ENCODE measurements at regions not wholly inside any gene's neighbourhood (a gene's known extent, or its start where the extent isn't known, plus 50 kb on each side); places are given as distances from the start of the nearest gene placed in this dataset.

DNA sequence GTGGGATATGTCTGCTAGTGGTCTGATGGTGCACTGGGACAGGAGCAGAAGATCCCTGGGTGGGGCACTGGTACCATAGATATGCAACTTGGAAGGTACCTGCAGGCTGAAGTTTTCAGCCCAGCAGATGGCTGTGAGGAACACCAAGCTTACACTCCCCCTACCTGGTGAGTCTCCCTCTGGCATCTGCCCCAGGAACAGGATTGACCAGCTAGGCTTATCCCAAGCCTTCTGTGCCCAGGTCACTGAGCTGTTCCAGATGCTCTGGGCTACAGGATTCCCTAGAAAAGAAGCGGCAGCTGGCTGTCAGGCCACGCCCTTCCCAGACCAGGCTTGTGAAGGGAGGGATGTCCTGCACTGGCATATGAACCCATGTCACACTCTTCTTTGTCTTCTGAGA lies 1130.0 kb downstream of the NAALADL2 start:
- DNase-seq (ENCODE audit: low read depth in 1 of 2, low spot score in 1 of 2), result no peak
- in situ Hi-C loops (cut with HindIII; ENCODE audit: low pct_unique_long_range_greater_than_20kb, low sequenced_read_pairs), result no loop called here
- no peak for TF ChIP-seq JUND (IDR thresholded peaks at IDR 0.05; ENCODE audit: low read depth)

DNA sequence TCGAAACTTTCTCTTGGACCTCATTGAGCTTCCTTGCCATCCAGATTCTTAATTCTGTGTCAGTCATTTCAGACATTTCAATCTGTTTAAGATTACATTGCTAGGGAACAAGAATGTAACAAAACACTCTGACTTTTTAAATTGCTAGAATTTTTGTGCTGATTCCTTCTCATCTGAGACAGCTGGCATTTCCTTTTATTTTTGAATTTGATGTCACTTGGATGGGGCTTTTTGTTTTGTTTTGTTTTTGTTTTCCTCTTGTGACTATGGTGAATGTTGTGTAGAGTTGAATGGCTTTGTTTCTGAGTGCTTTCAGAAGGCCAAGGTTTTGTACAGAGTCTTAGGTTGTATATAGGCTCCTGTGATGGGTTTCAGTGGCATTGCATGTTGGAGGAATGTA lies 1129.3 kb downstream of the NAALADL2 start:
- in situ Hi-C loops (cut with HindIII; ENCODE audit: low pct_unique_long_range_greater_than_20kb, low sequenced_read_pairs), result no loop called here
- no peak for TF ChIP-seq JUND (IDR thresholded peaks at IDR 0.05; ENCODE audit: low read depth)
- DNase-seq (ENCODE audit: low read depth in 1 of 2, low spot score in 1 of 2), result no peak

DNA sequence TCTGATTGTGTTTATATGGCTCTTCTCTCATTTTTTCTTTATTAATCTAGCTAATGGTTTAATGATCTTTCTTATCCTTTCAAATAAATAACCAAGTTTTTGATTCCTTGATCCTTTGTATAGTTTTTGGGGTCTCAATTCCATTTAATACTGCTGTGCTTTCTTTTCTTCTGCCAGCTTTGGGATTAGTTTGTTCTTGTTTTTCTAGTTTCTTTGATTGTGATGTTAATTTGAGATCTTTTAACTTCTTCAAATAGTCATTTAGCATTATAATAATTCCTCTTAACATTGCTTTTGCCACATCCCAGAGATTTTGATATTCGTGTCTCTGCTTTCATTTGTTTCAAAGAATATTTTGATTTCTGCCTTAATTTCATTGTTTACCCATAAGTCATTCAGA lies 1126.6 kb downstream of the NAALADL2 start:
- in situ Hi-C loops (cut with HindIII; ENCODE audit: low pct_unique_long_range_greater_than_20kb, low sequenced_read_pairs), result no loop called here
- TF ChIP-seq JUND (IDR thresholded peaks at IDR 0.05; ENCODE audit: low read depth), result no peak
- no peak for DNase-seq (ENCODE audit: low read depth in 1 of 2, low spot score in 1 of 2)

- in situ Hi-C loops (cut with HindIII; ENCODE audit: low pct_unique_long_range_greater_than_20kb, low sequenced_read_pairs), result no loop called here
- no peak for TF ChIP-seq JUND (IDR thresholded peaks at IDR 0.05; ENCODE audit: low read depth)
- no peak for DNase-seq (ENCODE audit: low read depth in 1 of 2, low spot score in 1 of 2)
Observed at GRCh38 chr3:175983379-175983778, 1124.2 kb downstream of the NAALADL2 start.

- in situ Hi-C loops (cut with HindIII; ENCODE audit: low pct_unique_long_range_greater_than_20kb, low sequenced_read_pairs), result no loop called here
- no peak for DNase-seq (ENCODE audit: low read depth in 1 of 2, low spot score in 1 of 2)
Observed at GRCh38 chr3:175980486-175981090, 1121.5 kb downstream of the NAALADL2 start.

DNA sequence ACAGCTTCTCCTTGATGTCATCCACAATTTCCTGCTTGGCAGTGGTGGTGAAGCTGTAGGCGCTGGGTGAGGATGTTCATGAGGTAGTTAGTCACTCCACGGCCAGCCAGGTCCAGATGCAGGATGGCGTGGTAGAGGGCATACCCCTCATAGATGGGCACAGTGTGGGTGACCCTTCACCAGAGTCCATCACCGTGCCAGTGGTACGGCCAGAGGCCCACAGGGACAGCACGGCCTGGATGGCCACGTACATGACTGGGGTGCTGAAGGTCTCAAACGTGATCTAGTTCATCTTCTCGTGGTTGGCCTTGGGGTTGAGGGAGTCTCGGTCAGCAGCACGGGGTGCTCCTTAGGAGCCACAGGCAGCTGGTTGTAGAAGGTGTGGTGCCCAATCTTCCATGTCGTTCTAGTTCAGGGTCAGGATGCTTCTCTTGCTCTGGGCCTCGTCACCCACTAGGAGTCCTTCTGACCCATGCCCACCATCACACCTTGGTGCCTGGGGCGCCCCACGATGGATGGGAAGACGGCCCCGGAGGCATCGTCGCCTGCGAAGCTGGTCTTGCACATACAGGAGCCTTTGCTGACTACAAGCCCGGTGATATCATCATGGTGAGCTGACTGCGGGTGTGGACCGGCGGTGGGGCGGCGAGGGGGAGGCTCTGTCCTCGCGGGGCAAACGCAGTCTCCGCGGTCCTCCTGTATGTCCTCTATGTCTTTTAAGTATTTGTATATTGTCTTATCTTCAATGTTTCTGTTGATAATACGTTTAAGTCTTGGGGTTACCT lies 1119.0 kb downstream of the NAALADL2 start:
- no peak for DNase-seq (ENCODE audit: low read depth in 1 of 2, low spot score in 1 of 2)
- in situ Hi-C loops (cut with HindIII; ENCODE audit: low pct_unique_long_range_greater_than_20kb, low sequenced_read_pairs), result no loop called here
- TF ChIP-seq JUND (IDR thresholded peaks at IDR 0.05; ENCODE audit: low read depth), result no peak

More at GRCh38 chr3:175980486-175981090, 1121.5 kb downstream of the NAALADL2 start:
- TF ChIP-seq JUND (IDR thresholded peaks at IDR 0.05; ENCODE audit: low read depth), result no peak

GRCh38 chr3:175969456-175969855 lies 1110.3 kb downstream of the NAALADL2 start:
- no peak for DNase-seq (ENCODE audit: low read depth in 1 of 2, low spot score in 1 of 2)
- no peak for TF ChIP-seq JUND (IDR thresholded peaks at IDR 0.05; ENCODE audit: low read depth)
- in situ Hi-C loops (cut with HindIII; ENCODE audit: low pct_unique_long_range_greater_than_20kb, low sequenced_read_pairs), result no loop called here

DNA sequence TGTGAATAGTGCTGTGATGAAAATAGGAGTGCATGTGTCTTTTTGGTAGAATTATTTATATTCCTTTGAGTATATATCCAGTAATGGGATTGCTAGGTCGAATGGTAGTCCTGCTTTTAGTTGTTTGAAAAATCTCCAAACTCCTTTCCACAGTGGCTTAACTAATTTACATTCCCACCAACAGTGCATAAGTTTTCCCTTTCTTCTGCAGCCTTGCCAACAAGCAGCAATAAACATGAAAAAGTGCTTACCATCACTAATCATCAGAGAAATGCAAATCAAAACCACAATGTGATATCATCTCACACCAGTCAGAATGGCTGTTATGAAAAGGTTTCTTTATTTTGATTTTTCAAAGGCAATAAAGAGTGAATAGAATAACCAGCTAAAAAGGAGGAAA lies 1105.9 kb downstream of the NAALADL2 start:
- no peak for DNase-seq (ENCODE audit: low read depth in 1 of 2, low spot score in 1 of 2)
- in situ Hi-C loops (cut with HindIII; ENCODE audit: low pct_unique_long_range_greater_than_20kb, low sequenced_read_pairs), result no loop called here
- no peak for TF ChIP-seq JUND (IDR thresholded peaks at IDR 0.05; ENCODE audit: low read depth)

GRCh38 chr3:175957427-175957826 lies 1098.3 kb downstream of the NAALADL2 start:
- in situ Hi-C loops (cut with HindIII; ENCODE audit: low pct_unique_long_range_greater_than_20kb, low sequenced_read_pairs), result no loop called here
- TF ChIP-seq JUND (IDR thresholded peaks at IDR 0.05; ENCODE audit: low read depth), result no peak

GRCh38 chr3:175956964-175957363 lies 1097.8 kb downstream of the NAALADL2 start:
- peak; percentile 56 to 91 for DNase-seq (ENCODE audit: low read depth in 1 of 2, low spot score in 1 of 2)
- TF ChIP-seq JUND (IDR thresholded peaks at IDR 0.05; ENCODE audit: low read depth), result 0 out of 2 replicates have a peak, but pooled peaks have one; percentile 45
- in situ Hi-C loops (cut with HindIII; ENCODE audit: low pct_unique_long_range_greater_than_20kb, low sequenced_read_pairs), result no loop called here

More at GRCh38 chr3:175957427-175957826, 1098.3 kb downstream of the NAALADL2 start:
- no peak for DNase-seq (ENCODE audit: low read depth in 1 of 2, low spot score in 1 of 2)

DNA sequence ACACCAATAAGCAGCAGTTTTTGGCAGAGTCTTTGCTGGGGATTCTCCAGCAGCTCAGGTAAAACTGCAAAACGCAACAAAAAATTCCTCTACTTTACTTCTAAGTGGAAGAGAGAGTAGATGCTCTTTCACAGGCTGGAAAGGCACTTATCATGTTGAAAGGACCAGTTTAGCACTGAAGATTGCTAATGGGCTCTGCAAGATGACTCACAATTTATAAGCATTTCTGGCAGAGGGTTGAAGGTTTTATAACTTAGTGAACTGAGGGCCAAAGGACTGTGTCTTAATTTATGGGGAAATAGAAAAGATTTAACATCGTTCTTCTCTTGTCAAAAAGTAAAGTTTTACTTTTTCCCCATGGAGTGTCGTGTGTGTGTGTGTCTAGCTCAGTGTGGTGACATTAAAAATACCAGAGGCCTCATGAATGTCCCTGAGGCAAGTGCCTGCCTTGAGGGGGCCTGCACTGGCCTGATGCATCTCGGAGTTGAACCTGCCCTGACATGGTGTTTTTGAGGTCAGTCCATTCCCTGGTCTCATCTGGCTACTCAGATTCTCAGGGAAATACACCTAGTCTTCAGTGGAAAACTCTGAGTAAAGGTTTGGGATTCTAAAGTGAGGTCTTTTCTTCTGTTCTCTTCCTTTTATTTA lies 1092.0 kb downstream of the NAALADL2 start:
- no peak for TF ChIP-seq JUND (IDR thresholded peaks at IDR 0.05; ENCODE audit: low read depth)
- in situ Hi-C loops (cut with HindIII; ENCODE audit: low pct_unique_long_range_greater_than_20kb, low sequenced_read_pairs), result no loop called here
- peak in 1 of 2 experiments; percentile 27 for DNase-seq (ENCODE audit: low read depth in 1 of 2, low spot score in 1 of 2)

- TF ChIP-seq JUND (IDR thresholded peaks at IDR 0.05; ENCODE audit: low read depth), result no peak
- no peak for DNase-seq (ENCODE audit: low read depth in 1 of 2, low spot score in 1 of 2)
- in situ Hi-C loops (cut with HindIII; ENCODE audit: low pct_unique_long_range_greater_than_20kb, low sequenced_read_pairs), result no loop called here
Observed at GRCh38 chr3:175948041-175948440, 1088.9 kb downstream of the NAALADL2 start.

- in situ Hi-C loops (cut with HindIII; ENCODE audit: low pct_unique_long_range_greater_than_20kb, low sequenced_read_pairs), result no loop called here
- peak in 1 of 2 experiments; percentile 92 for DNase-seq (ENCODE audit: low read depth in 1 of 2, low spot score in 1 of 2)
- TF ChIP-seq JUND (IDR thresholded peaks at IDR 0.05; ENCODE audit: low read depth), result no peak
Observed at GRCh38 chr3:175941352-175941751, 1082.2 kb downstream of the NAALADL2 start.
